ENCODE measurements at regions not wholly inside any gene's neighbourhood (a gene's known extent, or its start where the extent isn't known, plus 50 kb on each side); places are given as distances from the start of the nearest gene placed in this dataset.

DNA sequence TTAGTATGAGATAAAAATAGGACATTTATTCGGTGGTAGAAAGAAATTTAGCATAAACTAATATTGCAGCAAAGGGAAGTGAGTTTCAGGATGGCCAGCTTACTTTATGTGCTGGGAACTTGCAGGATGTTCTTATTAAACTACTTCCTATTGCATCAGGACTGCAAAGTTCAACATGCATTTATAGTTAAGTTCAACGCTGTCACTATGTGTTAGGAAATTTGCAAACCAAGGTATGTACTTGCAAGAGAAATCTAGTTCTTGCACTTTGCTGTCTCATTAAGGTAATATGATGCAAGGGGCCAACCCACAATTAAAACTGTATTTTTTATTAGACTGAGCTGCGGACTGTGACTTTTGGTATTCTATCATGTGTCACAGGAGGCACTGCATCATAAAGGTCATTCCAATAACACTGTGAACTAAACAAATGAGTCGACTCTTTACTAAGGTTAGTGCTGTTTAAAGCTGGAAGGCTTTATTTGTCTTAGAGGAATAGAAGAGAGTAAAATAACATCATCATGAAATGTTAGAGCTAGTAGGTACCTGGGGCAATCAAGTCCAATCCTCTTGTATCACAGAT is 1525.7 kb upstream of the TENM3 start:
- no peak for TF ChIP-seq POLR2AphosphoS5 (IDR thresholded peaks at IDR 0.05; ENCODE audit: low read depth, low read length)
- no peak for TF ChIP-seq ZNF780A (CRISPR knock-in tag; IDR thresholded peaks at IDR 0.05)
- TF ChIP-seq IRF2 (CRISPR knock-in tag; IDR thresholded peaks at IDR 0.05): no peak

Measured in HepG2 (cell line).